ENCODE measurements at regions not wholly inside any gene's neighbourhood (a gene's known extent, or its start where the extent isn't known, plus 50 kb on each side); places are given as distances from the start of the nearest gene placed in this dataset.

DNA sequence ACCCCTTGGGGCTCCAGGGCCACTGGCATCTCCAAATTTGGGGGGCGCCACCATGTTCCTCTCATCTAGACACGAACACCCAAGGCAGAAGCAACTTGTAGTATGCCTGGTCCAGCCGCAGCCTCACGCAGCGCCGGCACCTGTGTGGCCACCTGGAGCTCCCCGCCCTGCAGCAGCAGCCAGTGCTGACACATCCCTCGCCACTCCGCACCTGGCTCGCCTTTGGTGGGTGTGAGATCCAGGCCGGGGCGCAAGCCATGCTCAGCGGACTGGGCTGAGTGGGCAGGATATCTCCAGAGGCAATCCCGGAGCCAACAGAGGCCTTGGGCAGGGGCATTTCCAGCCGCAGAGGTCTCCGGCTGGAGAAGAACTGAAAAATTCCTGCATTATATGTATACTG, 1563.7 kb downstream of the NCAM2 start:
- TF ChIP-seq POLR2A (IDR thresholded peaks at IDR 0.05; ENCODE audit: low read depth, low read length) (no peak), ASH2L (IDR thresholded peaks at IDR 0.05; ENCODE audit: borderline replicate concordance, low read depth) (no peak), MYB (IDR thresholded peaks at IDR 0.05; ENCODE audit: borderline replicate concordance, low read depth, low read length) (no peak), NRF1 (conservative IDR thresholded peaks at IDR 0.05; ENCODE audit: low read depth, low read length) (no peak), TARDBP (IDR thresholded peaks at IDR 0.05; ENCODE audit: borderline replicate concordance) (no peak), POU2F2 (IDR thresholded peaks at IDR 0.05; ENCODE audit: borderline replicate concordance, low read depth, low read length) (no peak), RBBP5 (conservative IDR thresholded peaks at IDR 0.05) (no peak)
- TF ChIP-seq, protein P1, sequence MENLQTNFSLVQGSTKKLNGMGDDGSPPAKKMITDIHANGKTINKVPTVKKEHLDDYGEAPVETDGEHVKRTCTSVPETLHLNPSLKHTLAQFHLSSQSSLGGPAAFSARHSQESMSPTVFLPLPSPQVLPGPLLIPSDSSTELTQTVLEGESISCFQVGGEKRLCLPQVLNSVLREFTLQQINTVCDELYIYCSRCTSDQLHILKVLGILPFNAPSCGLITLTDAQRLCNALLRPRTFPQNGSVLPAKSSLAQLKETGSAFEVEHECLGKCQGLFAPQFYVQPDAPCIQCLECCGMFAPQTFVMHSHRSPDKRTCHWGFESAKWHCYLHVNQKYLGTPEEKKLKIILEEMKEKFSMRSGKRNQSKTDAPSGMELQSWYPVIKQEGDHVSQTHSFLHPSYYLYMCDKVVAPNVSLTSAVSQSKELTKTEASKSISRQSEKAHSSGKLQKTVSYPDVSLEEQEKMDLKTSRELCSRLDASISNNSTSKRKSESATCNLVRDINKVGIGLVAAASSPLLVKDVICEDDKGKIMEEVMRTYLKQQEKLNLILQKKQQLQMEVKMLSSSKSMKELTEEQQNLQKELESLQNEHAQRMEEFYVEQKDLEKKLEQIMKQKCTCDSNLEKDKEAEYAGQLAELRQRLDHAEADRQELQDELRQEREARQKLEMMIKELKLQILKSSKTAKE (IDR thresholded peaks at IDR 0.05; ENCODE audit: low read depth, poor library complexity, severe bottlenecking): no peak
- TF ChIP-seq, protein P2, sequence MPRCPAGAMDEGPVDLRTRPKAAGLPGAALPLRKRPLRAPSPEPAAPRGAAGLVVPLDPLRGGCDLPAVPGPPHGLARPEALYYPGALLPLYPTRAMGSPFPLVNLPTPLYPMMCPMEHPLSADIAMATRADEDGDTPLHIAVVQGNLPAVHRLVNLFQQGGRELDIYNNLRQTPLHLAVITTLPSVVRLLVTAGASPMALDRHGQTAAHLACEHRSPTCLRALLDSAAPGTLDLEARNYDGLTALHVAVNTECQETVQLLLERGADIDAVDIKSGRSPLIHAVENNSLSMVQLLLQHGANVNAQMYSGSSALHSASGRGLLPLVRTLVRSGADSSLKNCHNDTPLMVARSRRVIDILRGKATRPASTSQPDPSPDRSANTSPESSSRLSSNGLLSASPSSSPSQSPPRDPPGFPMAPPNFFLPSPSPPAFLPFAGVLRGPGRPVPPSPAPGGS (IDR thresholded peaks at IDR 0.05; ENCODE audit: borderline replicate concordance, insufficient read depth, low read depth, low read length, poor library complexity, severe bottlenecking): no peak
- TF ChIP-seq, protein P3, sequence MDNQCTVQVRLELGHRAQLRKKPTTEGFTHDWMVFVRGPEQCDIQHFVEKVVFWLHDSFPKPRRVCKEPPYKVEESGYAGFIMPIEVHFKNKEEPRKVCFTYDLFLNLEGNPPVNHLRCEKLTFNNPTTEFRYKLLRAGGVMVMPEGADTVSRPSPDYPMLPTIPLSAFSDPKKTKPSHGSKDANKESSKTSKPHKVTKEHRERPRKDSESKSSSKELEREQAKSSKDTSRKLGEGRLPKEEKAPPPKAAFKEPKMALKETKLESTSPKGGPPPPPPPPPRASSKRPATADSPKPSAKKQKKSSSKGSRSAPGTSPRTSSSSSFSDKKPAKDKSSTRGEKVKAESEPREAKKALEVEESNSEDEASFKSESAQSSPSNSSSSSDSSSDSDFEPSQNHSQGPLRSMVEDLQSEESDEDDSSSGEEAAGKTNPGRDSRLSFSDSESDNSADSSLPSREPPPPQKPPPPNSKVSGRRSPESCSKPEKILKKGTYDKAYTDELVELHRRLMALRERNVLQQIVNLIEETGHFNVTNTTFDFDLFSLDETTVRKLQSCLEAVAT (IDR thresholded peaks at IDR 0.05): no peak
- TF ChIP-seq, protein P4, sequence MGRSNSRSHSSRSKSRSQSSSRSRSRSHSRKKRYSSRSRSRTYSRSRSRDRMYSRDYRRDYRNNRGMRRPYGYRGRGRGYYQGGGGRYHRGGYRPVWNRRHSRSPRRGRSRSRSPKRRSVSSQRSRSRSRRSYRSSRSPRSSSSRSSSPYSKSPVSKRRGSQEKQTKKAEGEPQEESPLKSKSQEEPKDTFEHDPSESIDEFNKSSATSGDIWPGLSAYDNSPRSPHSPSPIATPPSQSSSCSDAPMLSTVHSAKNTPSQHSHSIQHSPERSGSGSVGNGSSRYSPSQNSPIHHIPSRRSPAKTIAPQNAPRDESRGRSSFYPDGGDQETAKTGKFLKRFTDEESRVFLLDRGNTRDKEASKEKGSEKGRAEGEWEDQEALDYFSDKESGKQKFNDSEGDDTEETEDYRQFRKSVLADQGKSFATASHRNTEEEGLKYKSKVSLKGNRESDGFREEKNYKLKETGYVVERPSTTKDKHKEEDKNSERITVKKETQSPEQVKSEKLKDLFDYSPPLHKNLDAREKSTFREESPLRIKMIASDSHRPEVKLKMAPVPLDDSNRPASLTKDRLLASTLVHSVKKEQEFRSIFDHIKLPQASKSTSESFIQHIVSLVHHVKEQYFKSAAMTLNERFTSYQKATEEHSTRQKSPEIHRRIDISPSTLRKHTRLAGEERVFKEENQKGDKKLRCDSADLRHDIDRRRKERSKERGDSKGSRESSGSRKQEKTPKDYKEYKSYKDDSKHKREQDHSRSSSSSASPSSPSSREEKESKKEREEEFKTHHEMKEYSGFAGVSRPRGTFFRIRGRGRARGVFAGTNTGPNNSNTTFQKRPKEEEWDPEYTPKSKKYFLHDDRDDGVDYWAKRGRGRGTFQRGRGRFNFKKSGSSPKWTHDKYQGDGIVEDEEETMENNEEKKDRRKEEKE (IDR thresholded peaks at IDR 0.05): no peak
- TF ChIP-seq, protein P5, sequence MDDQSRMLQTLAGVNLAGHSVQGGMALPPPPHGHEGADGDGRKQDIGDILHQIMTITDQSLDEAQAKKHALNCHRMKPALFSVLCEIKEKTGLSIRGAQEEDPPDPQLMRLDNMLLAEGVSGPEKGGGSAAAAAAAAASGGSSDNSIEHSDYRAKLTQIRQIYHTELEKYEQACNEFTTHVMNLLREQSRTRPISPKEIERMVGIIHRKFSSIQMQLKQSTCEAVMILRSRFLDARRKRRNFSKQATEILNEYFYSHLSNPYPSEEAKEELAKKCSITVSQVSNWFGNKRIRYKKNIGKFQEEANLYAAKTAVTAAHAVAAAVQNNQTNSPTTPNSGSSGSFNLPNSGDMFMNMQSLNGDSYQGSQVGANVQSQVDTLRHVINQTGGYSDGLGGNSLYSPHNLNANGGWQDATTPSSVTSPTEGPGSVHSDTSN (IDR thresholded peaks at IDR 0.05; ENCODE audit: insufficient replicate concordance, low read depth, low read length): no peak
- in situ Hi-C loops (cut with MboI) (no loop called here), intact Hi-C loops (cut with micrococcal nuclease; ENCODE audit: unreplicated experiment) (no loop called here)
- FAIRE-seq (no peak), ATAC-seq (no peak), DNase-seq (ENCODE audit: low read depth, low spot score) (no peak)
- ChIA-PET CTCF (no interaction called here), POLR2A (no interaction called here), RAD21 (ENCODE audit: unreplicated experiment) (no interaction called here), SMC1A (ENCODE audit: uncharacterized antibody, unreplicated experiment) (no interaction called here)
- no peaks in the 10 kb centered on the region for H3K79me2 ChIP-seq (ENCODE audit: control insufficient read depth, insufficient read depth, low read length)
- no peaks in the 10 kb centered on the region for H4K20me1 ChIP-seq (ENCODE audit: control insufficient read depth, insufficient read depth)
- H3K9ac ChIP-seq (ENCODE audit: control insufficient read depth, insufficient read depth, low read length): no peak overlapping the region
- no peaks in the 10 kb centered on the region for H3K27me3 ChIP-seq (replicated peaks in 1 of 2; ENCODE audit: control insufficient read depth in 2 of 2, insufficient read depth in 2 of 2, low read length in 1 of 2)
- BruUV-seq (replicated peaks): no TSS peak
- no peaks in the 10 kb centered on the region for H3K4me1 ChIP-seq (ENCODE audit: control insufficient read depth, insufficient read depth, low read length)
- 63% methylated on average over 16 of the region's 16 CpGs for WGBS (ENCODE audit: insufficient coverage, insufficient replicate concordance, low lambda C conversion rate, missing lambda C conversion rate)
- no peak overlapping the region for H2AFZ ChIP-seq (ENCODE audit: control insufficient read depth, low read depth, low read length)
- H3K36me3 ChIP-seq (ENCODE audit: control insufficient read depth in 2 of 2, insufficient read depth in 2 of 2, low read length in 1 of 2): no peaks in the 10 kb centered on the region
- H3K27ac ChIP-seq (ENCODE audit: control insufficient read depth, insufficient read depth): no peak overlapping the region
- H3K9me3 ChIP-seq (replicated peaks; ENCODE audit: control insufficient read depth, insufficient read depth, low read length): no peaks in the 10 kb centered on the region
- no peak overlapping the region for H3K4me2 ChIP-seq (ENCODE audit: control insufficient read depth, insufficient read depth)
- no peak overlapping the region for H3K4me3 ChIP-seq
